Keratinocyte (primary cell): ENCODE measurements at regions not wholly inside any gene's neighbourhood (a gene's known extent, or its start where the extent isn't known, plus 50 kb on each side); places are given as distances from the start of the nearest gene placed in this dataset.
A peak's percentile ranks its signal among the peaks of the same experiment; 100 is the strongest.

Experiments used
- DNase-seq: peaks from one replicate; pipeline ENCODE4 v3.0.0-alpha.2; 2011; ENCODE audit warnings: low read depth, missing footprints, low spot score
- FAIRE-seq: peaks from 2 replicates; lab custom pipeline; 2011; peaks lifted over from hg19 to GRCh38; lab: Jason Lieb, UNC
- H2AFZ ChIP-seq: 2 replicates; pipeline ENCODE4 v1.6.0; 2012; ENCODE audit warnings: low read length, control low read depth, inconsistent platforms; ENCODE audit not compliant: control insufficient read depth
- H3K27ac ChIP-seq: 2 replicates; pipeline ENCODE4 v1.5.1; 2011; ENCODE audit warnings: low read length; ENCODE audit not compliant: control insufficient read depth, insufficient read depth
- H3K27me3 ChIP-seq: 3 replicates; pipeline ENCODE4 v1.6.0; 2011; ENCODE audit warnings: low read length; ENCODE audit not compliant: control insufficient read depth, insufficient read depth; ENCODE audit errors: extremely low read depth
- H3K36me3 ChIP-seq, 2 experiments: 2 replicates in 1 of 2; 3 replicates in 1 of 2; pipeline ENCODE4 v1.5.1; 2011; ENCODE audit warnings: low read length in 2 of 2, mild to moderate bottlenecking in 1 of 2; ENCODE audit not compliant: control insufficient read depth in 2 of 2, insufficient read depth in 2 of 2; ENCODE audit errors: extremely low read depth in 1 of 2
- H3K4me1 ChIP-seq: 3 replicates; pipeline ENCODE4 v1.5.1; 2011; ENCODE audit warnings: low read length; ENCODE audit not compliant: control insufficient read depth, insufficient read depth; ENCODE audit errors: extremely low read depth
- H3K4me2 ChIP-seq: 3 replicates; pipeline ENCODE4 v1.6.0; 2011; ENCODE audit warnings: low read depth, low read length; ENCODE audit not compliant: control insufficient read depth, insufficient read depth; ENCODE audit errors: extremely low read depth
- H3K4me3 ChIP-seq, 3 experiments: fragments of 200-600 bp in 1 of 3; sonication (generic) in 1 of 3; 2 replicates in 2 of 3; 3 replicates in 1 of 3; pipeline ENCODE4 v1.5.1; 2011 to 2016; ENCODE audit warnings: low read length in 3 of 3, mild to moderate bottlenecking in 3 of 3, control low read depth in 2 of 3, inconsistent platforms in 1 of 3, low read depth in 1 of 3, mixed read lengths in 1 of 3, mixed run types in 1 of 3, moderate library complexity in 1 of 3; ENCODE audit not compliant: control insufficient read depth in 2 of 3, insufficient read depth in 2 of 3; ENCODE audit errors: extremely low read depth in 1 of 3
- H3K79me2 ChIP-seq: 2 replicates; pipeline ENCODE4 v1.6.0; 2012; ENCODE audit warnings: low read length; ENCODE audit not compliant: control insufficient read depth, insufficient read depth
- H3K9ac ChIP-seq: 3 replicates; pipeline ENCODE4 v1.6.0; 2011; ENCODE audit warnings: low read length; ENCODE audit not compliant: control insufficient read depth, insufficient read depth; ENCODE audit errors: extremely low read depth
- H3K9me1 ChIP-seq: 3 replicates; pipeline ENCODE4 v1.6.0; 2011; ENCODE audit warnings: low read length; ENCODE audit not compliant: control insufficient read depth, insufficient read depth; ENCODE audit errors: extremely low read depth
- H3K9me3 ChIP-seq: 2 replicates; pipeline ENCODE4 v1.5.1; 2012; ENCODE audit warnings: low read depth, low read length; ENCODE audit not compliant: control insufficient read depth
- H4K20me1 ChIP-seq: 3 replicates; pipeline ENCODE4 v1.6.0; 2011; ENCODE audit warnings: low read length; ENCODE audit not compliant: control insufficient read depth, insufficient read depth; ENCODE audit errors: extremely low read depth
- EZH2 ChIP-seq: IDR thresholded peaks from one replicate; pipeline ENCODE4 v1.6.1; 2012; ENCODE audit warnings: inconsistent platforms, mild to moderate bottlenecking, low read length, moderate library complexity
- dilution Hi-C: fragments of 300-500 bp; cut with MboI; formaldehyde crosslinking; loops from one replicate; pipeline ENCODE4 v1.7.0; 2020; ENCODE audit warnings: low sequenced_read_pairs; ENCODE audit not compliant: extremely low pct_ligation_motif_present
- TF ChIP-seq, protein P1 (sequence below), 3 experiments: IDR thresholded peaks in 1 of 3; conservative IDR thresholded peaks in 1 of 3; optimal IDR thresholded peaks in 1 of 3; 2 replicates in 2 of 3; 3 replicates in 1 of 3; pipeline versions ENCODE3 to v1.5.1; 2011; ENCODE audit warnings: low read length in 3 of 3, mild to moderate bottlenecking in 3 of 3, moderate library complexity in 2 of 3, control low read depth in 1 of 3, inconsistent platforms in 1 of 3; ENCODE audit not compliant: insufficient read depth in 2 of 3; ENCODE audit errors: extremely low read depth in 1 of 3

- no peaks in the 10 kb centered on the region for H3K79me2 ChIP-seq
- H3K4me1 ChIP-seq: peaks cover 41% of the 10 kb centered on the region
- H3K27me3 ChIP-seq: no peaks in the 10 kb centered on the region
- no peaks in the 10 kb centered on the region for H4K20me1 ChIP-seq
- no peak overlapping the region for H2AFZ ChIP-seq
- peak; percentile 62 for DNase-seq
- H3K36me3 ChIP-seq: no peaks in the 10 kb centered on the region
- H3K4me3 ChIP-seq: peak overlapping the region in 2 of 3 experiments; percentile 24 to 51
- no peaks in the 10 kb centered on the region for H3K9me1 ChIP-seq
- peak overlapping the region; percentile 58 for H3K27ac ChIP-seq
- peak overlapping the region; percentile 77 for H3K4me2 ChIP-seq
- no peaks in the 10 kb centered on the region for H3K9me3 ChIP-seq
- no peak for TF ChIP-seq EZH2
- TF ChIP-seq, protein P1, sequence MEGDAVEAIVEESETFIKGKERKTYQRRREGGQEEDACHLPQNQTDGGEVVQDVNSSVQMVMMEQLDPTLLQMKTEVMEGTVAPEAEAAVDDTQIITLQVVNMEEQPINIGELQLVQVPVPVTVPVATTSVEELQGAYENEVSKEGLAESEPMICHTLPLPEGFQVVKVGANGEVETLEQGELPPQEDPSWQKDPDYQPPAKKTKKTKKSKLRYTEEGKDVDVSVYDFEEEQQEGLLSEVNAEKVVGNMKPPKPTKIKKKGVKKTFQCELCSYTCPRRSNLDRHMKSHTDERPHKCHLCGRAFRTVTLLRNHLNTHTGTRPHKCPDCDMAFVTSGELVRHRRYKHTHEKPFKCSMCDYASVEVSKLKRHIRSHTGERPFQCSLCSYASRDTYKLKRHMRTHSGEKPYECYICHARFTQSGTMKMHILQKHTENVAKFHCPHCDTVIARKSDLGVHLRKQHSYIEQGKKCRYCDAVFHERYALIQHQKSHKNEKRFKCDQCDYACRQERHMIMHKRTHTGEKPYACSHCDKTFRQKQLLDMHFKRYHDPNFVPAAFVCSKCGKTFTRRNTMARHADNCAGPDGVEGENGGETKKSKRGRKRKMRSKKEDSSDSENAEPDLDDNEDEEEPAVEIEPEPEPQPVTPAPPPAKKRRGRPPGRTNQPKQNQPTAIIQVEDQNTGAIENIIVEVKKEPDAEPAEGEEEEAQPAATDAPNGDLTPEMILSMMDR (optimal IDR thresholded peaks at IDR 0.05 in 1 of 3, IDR thresholded peaks at IDR 0.05 in 1 of 3, conservative IDR thresholded peaks at IDR 0.05 in 1 of 3; ENCODE audit: extremely low read depth in 1 of 3, insufficient read depth in 2 of 3, low read length in 3 of 3): no peak
- FAIRE-seq: peak; percentile 83
- H3K9ac ChIP-seq: no peak overlapping the region
- dilution Hi-C loops: no loop called here
Observed at GRCh38 chr20:11849976-11850670, 67.6 kb upstream of the BTBD3 start.

DNA sequence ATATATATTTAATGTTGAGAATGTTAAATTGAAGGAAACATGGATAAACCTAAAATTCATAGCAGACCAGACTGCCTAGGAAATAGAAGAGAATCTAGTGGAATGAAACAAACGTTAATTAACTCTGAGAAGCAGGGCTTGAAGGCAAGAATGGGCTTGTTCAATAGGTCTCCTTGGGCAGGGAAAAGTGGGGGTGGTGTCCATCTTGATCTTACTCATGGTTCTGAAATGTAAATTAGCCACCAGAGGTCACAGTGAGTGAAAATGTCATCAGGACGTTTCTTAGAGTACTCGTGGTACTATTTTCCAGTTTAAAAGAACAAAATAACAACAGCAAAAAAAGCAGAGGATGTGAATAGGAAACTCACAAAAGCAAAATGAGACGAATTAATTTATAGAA, 66.8 kb upstream of the BTBD3 start:
- no peaks in the 10 kb centered on the region for H3K27me3 ChIP-seq
- peak overlapping the region; percentile 58 for H3K27ac ChIP-seq
- no peaks in the 10 kb centered on the region for H3K79me2 ChIP-seq
- H3K9me3 ChIP-seq: no peaks in the 10 kb centered on the region
- FAIRE-seq: peak; percentile 80
- H3K9me1 ChIP-seq: no peaks in the 10 kb centered on the region
- DNase-seq: peak; percentile 87
- no peak overlapping the region for H3K9ac ChIP-seq
- peak overlapping the region; percentile 77 for H3K4me2 ChIP-seq
- no peaks in the 10 kb centered on the region for H4K20me1 ChIP-seq
- H3K4me1 ChIP-seq: peaks cover 41% of the 10 kb centered on the region
- TF ChIP-seq, protein P1 (optimal IDR thresholded peaks at IDR 0.05 in 1 of 3, IDR thresholded peaks at IDR 0.05 in 1 of 3, conservative IDR thresholded peaks at IDR 0.05 in 1 of 3; ENCODE audit: extremely low read depth in 1 of 3, insufficient read depth in 2 of 3, low read length in 3 of 3): no peak
- no peak for TF ChIP-seq EZH2
- H3K36me3 ChIP-seq: no peaks in the 10 kb centered on the region
- no peak overlapping the region for H2AFZ ChIP-seq
- dilution Hi-C loops: no loop called here
- H3K4me3 ChIP-seq: peak overlapping the region in 1 of 3 experiments; percentile 51
